HG03108 (cell line): ENCODE measurements at regions not wholly inside any gene's neighbourhood (a gene's known extent, or its start where the extent isn't known, plus 50 kb on each side); places are given as distances from the start of the nearest gene placed in this dataset.
"Not testable (repeated sequence)": the region's sequence is repeated elsewhere in the genome, so short reads cannot be mapped to it uniquely, and the experiment has no call there.

ENCODE experiments used
- ATAC-seq: cut with Tn5 transposase; IDR thresholded peaks from one replicate; pipeline ENCODE4 v1.9.1; 2021; ENCODE audit warnings: moderate library complexity; ENCODE audit not compliant: unreplicated experiment

GRCh38 chr13:32828711-32829110, 187.5 kb upstream of the KL start:
- ATAC-seq = no peak

GRCh38 chr13:32829269-32829668, 187.0 kb upstream of the KL start:
- ATAC-seq = no peak

- ATAC-seq = no peak
These were observed 186.4 kb upstream of the KL start for GRCh38 chr13:32829676-32830335.

GRCh38 chr13:32830336-32831031, 185.7 kb upstream of the KL start:
- ATAC-seq = no peak

GRCh38 chr13:32837307-32837972, 178.8 kb upstream of the KL start:
- ATAC-seq = no peak

GRCh38 chr13:32837973-32838927, 178.0 kb upstream of the KL start:
- no peak for ATAC-seq

GRCh38 chr13:32838945-32839344, 177.3 kb upstream of the KL start:
- peak; percentile 74 for ATAC-seq

- ATAC-seq = no peak
These were observed 176.1 kb upstream of the KL start for GRCh38 chr13:32840113-32840512.

GRCh38 chr13:32840989-32841713, 175.1 kb upstream of the KL start:
- no peak for ATAC-seq

- no peak for ATAC-seq
These were observed 170.0 kb upstream of the KL start for GRCh38 chr13:32845952-32846950.

- ATAC-seq = not testable (repeated sequence)
These were observed 168.2 kb upstream of the KL start for GRCh38 chr13:32847976-32848375.

GRCh38 chr13:32849369-32849768, 166.9 kb upstream of the KL start:
- ATAC-seq = no peak

GRCh38 chr13:32850316-32851052, 165.7 kb upstream of the KL start:
- no peak for ATAC-seq

GRCh38 chr13:32851083-32852069, 164.8 kb upstream of the KL start:
- no peak for ATAC-seq

- no peak for ATAC-seq
These were observed 163.7 kb upstream of the KL start for GRCh38 chr13:32852526-32852925.

- ATAC-seq = no peak
These were observed 159.1 kb upstream of the KL start for GRCh38 chr13:32857077-32857476.

- no peak for ATAC-seq
These were observed 158.5 kb upstream of the KL start for GRCh38 chr13:32857689-32858088.
